Testis (tissue), 2 donors: ENCODE measurements at regions not wholly inside any gene's neighbourhood (a gene's known extent, or its start where the extent isn't known, plus 50 kb on each side); places are given as distances from the start of the nearest gene placed in this dataset.

Experiments used
- CTCF ChIP-seq, 3 experiments: fragments of 450-650 bp in 2 of 3; fragments of 200-600 bp in 1 of 3; sonication (generic) in 1 of 3; IDR thresholded peaks; one replicate each; pipeline ENCODE4 v1.5.1; 2016 to 2019; ENCODE audit warnings: antibody characterized with exemption in 3 of 3, mild to moderate bottlenecking in 2 of 3, moderate library complexity in 1 of 3
- POLR2A ChIP-seq: fragments of 450-650 bp; IDR thresholded peaks from one replicate; pipeline ENCODE4 v1.6.1; 2017; ENCODE audit warnings: antibody characterized with exemption, mild to moderate bottlenecking, moderate library complexity

DNA sequence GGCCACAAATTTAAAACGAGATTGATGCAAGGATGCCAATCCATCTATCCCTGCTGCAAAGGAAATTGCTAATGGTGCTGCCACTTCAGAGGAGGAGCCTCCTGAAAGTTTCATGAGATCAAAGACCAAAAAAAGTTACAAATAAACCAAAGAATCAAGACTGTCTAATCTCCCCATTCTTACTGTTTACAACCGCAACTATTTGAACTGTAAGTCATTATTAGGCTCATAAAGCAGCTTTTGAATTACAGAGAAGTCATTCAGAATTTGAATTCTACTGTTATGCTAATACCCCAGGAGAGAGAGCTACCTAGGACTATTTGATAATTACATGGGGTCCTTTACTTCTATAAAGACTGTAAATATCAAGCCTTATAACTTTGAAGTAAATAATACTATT is 1613.6 kb upstream of the WWC1 start:
- TF ChIP-seq CTCF (IDR thresholded peaks at IDR 0.05) (no peak), POLR2A (no peak)
